ENCODE measurements at regions not wholly inside any gene's neighbourhood (a gene's known extent, or its start where the extent isn't known, plus 50 kb on each side); places are given as distances from the start of the nearest gene placed in this dataset.

DNA sequence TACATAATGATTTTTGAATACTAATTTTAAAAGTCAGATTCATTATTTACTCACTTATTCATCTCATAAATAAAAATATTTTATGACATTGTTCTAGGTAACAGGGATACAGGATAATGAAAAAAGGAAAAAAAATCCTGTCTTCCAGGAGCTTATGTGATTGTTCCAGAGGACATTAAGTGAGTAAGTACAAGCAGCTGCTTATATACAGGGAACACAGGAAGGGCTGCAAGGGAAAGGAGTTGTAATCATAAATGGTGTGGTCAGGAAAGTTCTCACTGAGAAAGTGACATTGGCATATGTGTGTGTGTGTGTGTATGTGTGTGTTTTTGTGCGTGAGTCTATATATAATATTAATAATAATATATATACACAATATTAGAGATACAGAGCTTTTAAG, 121.8 kb downstream of the HAO1 start:
- DNase-seq, result no peak

DNA sequence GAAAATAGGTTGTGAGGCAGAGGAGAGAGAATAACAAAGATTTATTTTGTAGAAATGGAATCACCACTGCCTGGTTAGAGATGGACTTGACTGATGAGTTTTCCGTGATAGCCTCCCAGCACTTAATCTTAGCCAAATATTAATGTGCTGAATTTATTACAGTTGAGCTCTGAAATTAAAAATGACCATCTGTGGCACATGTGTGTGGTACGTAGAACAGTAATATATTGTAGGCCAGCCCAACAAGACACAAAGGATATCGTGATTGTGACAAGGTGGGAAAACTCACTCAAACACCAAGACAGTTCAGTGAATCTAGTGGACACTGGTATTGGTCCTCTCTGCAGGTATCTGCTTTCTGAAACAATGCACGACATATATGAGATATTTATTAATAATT, 119.4 kb downstream of the HAO1 start:
- DNase-seq, result no peak

DNA sequence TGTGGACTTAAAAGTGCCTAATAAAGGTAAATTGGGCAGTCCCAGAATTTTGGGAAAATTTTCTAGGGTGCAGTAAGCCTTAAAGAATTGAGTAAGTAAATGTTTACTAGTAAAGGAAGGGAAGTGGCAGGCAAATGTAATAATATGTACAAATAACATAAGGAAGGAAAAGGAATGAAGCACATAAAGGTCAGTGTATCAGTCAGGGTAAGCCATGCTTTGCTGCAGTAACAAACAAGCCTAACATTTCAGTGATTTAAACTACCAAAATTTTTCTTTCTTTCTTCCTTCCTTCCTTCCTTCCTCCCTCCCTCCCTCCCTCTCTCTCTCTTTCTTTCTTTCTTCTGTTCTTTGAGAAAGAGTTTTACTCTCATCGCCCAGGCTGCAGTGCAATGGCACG, 117.5 kb downstream of the HAO1 start:
- DNase-seq, result no peak

DNA sequence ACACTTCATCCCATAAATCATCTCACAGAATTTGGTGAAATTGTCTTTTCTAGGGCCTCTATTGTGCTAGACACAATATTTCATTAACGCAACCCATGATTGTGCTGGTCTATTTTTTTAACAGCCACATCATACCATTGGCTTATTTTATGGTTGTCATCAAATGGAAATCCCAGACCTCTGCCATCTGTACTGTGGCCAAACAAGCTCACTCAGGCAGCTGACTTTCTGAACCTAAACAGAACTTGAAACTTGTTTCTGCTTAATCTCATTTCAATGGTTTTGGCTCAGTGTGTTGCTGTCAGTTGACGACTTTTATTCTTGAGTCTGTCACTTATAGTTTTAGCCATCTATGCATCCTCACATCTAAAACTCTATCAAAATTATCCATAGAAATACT, 111.8 kb downstream of the HAO1 start:
- DNase-seq, result no peak

DNA sequence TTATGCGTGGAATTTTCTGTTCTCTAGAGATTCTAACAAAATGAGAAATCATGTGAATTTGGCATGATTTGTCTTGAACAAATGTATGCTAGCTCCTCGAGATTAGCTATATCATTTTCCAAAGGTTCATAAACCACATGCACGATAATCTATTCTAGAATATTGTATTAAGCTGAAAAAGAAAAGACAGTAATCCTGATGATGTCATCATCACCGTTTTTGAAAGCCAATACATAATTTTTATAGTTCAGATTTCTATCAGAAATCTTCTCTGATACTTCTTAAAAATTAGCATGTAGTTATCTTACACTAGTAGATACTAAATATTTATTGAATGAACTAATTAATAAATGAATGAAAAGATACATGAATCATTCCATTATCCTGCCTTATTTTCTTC, 111.2 kb downstream of the HAO1 start:
- no peak for DNase-seq

DNA sequence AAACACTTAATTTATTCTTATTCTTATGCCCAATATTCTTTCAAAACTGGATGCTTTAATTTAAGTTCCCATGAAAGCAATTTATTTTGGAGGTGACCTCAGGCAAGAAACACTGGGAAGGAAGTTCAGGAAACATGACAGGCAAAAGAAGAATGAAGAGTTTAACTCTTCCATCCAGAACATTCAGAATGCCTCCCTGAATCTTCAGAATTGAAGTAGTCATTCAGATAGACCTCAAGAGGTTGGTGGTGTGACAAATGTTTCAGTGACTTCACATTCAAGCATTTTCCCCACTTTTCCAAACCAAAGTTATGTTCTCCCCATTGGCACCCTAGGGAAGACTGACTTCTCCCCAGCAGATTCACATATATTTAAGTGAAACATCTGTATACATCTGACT, 110.5 kb downstream of the HAO1 start:
- no peak for DNase-seq
